GM21367 (cell line): ENCODE measurements at regions not wholly inside any gene's neighbourhood (a gene's known extent, or its start where the extent isn't known, plus 50 kb on each side); places are given as distances from the start of the nearest gene placed in this dataset.
"Not testable (repeated sequence)": the region's sequence is repeated elsewhere in the genome, so short reads cannot be mapped to it uniquely, and the experiment has no call there.

Source experiments
- ATAC-seq: cut with Tn5 transposase; IDR thresholded peaks from one replicate; pipeline ENCODE4 v1.9.1; 2021; ENCODE audit not compliant: unreplicated experiment

- ATAC-seq: no peak
These were observed 150.5 kb upstream of the IGFBP3 start for GRCh38 chr7:46071601-46072000.

GRCh38 chr7:46071076-46071475, 150.0 kb upstream of the IGFBP3 start:
- no peak for ATAC-seq

- ATAC-seq: no peak
These were observed 147.1 kb upstream of the IGFBP3 start for GRCh38 chr7:46068159-46068558.

GRCh38 chr7:46059308-46060020, 138.4 kb upstream of the IGFBP3 start:
- no peak for ATAC-seq

- ATAC-seq: no peak
These were observed 137.2 kb upstream of the IGFBP3 start for GRCh38 chr7:46058086-46058823.

- no peak for ATAC-seq
These were observed 133.8 kb upstream of the IGFBP3 start for GRCh38 chr7:46054915-46055314.

- ATAC-seq: no peak
These were observed 133.2 kb upstream of the IGFBP3 start for GRCh38 chr7:46054272-46054671.

- no peak for ATAC-seq
These were observed 126.5 kb upstream of the IGFBP3 start for GRCh38 chr7:46047581-46047980.

- not testable (repeated sequence) for ATAC-seq
These were observed 122.3 kb upstream of the IGFBP3 start for GRCh38 chr7:46043338-46043737.

- ATAC-seq: not testable (repeated sequence)
These were observed 118.7 kb upstream of the IGFBP3 start for GRCh38 chr7:46039813-46040212.

- ATAC-seq: no peak
These were observed 114.1 kb upstream of the IGFBP3 start for GRCh38 chr7:46035166-46035565.

GRCh38 chr7:46034056-46034768, 113.1 kb upstream of the IGFBP3 start:
- ATAC-seq: no peak

- no peak for ATAC-seq
These were observed 112.5 kb upstream of the IGFBP3 start for GRCh38 chr7:46033592-46033991.

- ATAC-seq: no peak
These were observed 111.9 kb upstream of the IGFBP3 start for GRCh38 chr7:46032942-46033341.

GRCh38 chr7:46032353-46032752, 111.3 kb upstream of the IGFBP3 start:
- ATAC-seq: no peak

- no peak for ATAC-seq
These were observed 108.1 kb upstream of the IGFBP3 start for GRCh38 chr7:46029111-46029704.

- no peak for ATAC-seq
These were observed 107.2 kb upstream of the IGFBP3 start for GRCh38 chr7:46028246-46028645.

GRCh38 chr7:46026741-46027140, 105.7 kb upstream of the IGFBP3 start:
- no peak for ATAC-seq

GRCh38 chr7:46024263-46024916, 103.3 kb upstream of the IGFBP3 start:
- no peak for ATAC-seq

- no peak for ATAC-seq
These were observed 101.3 kb upstream of the IGFBP3 start for GRCh38 chr7:46022397-46022796.
